ENCODE measurements at regions not wholly inside any gene's neighbourhood (a gene's known extent, or its start where the extent isn't known, plus 50 kb on each side); places are given as distances from the start of the nearest gene placed in this dataset.

GRCh38 chr13:87889254-87889653, 218.1 kb downstream of the SLITRK5 start:
- TF ChIP-seq CTCF (conservative IDR thresholded peaks at IDR 0.05): no peak
- TF ChIP-seq EZH2 (IDR thresholded peaks at IDR 0.05; ENCODE audit: low read depth): no peak
